ENCODE measurements at regions not wholly inside any gene's neighbourhood (a gene's known extent, or its start where the extent isn't known, plus 50 kb on each side); places are given as distances from the start of the nearest gene placed in this dataset.

GRCh38 chr16:86809458-86809955, 231.2 kb downstream of the FOXL1 start:
- H2BK5ac ChIP-seq (ENCODE audit: low read depth, low read length, poor library complexity, severe bottlenecking), result peak overlapping the region; percentile 71
- H3K79me1 ChIP-seq (replicated peaks; ENCODE audit: low read length, poor library complexity, severe bottlenecking), result peaks cover 4% of the 10 kb centered on the region
- H3K9ac ChIP-seq (ENCODE audit: low read length), result no peak overlapping the region
- no peak for DNase-seq
- H3K4me2 ChIP-seq (ENCODE audit: low read length, poor library complexity, severe bottlenecking), result peak overlapping the region; percentile 40
- peaks cover 20% of the 10 kb centered on the region for H3K4me1 ChIP-seq (ENCODE audit: control insufficient read depth, insufficient read depth, low read depth, low read length)
- H3K14ac ChIP-seq (ENCODE audit: low read length in 2 of 2), result no peak overlapping the region
- peaks cover 0 to 95% of the 10 kb centered on the region in 2 experiments for H3K27me3 ChIP-seq (ENCODE audit: control insufficient read depth in 1 of 2, insufficient read depth in 1 of 2, low read length in 2 of 2)
- H3K9me3 ChIP-seq (ENCODE audit: control insufficient read depth, low read length), result no peaks in the 10 kb centered on the region
- no peak overlapping the region for H2AK5ac ChIP-seq (ENCODE audit: low read length, severe bottlenecking)
- H2BK12ac ChIP-seq (ENCODE audit: low read length in 2 of 2), result no peak overlapping the region
- no peak overlapping the region for H2AFZ ChIP-seq (ENCODE audit: low read depth, low read length)
- H3K36me3 ChIP-seq (ENCODE audit: control insufficient read depth in 1 of 2, insufficient read depth in 2 of 2, low read depth in 1 of 2, low read length in 2 of 2), result no peaks in the 10 kb centered on the region
- H4K8ac ChIP-seq (ENCODE audit: low read length), result no peak overlapping the region
- H3K27ac ChIP-seq (ENCODE audit: low read length, poor library complexity, severe bottlenecking), result peak overlapping the region; percentile 83
- 55% methylated on average over 8 of the region's 8 CpGs for WGBS
- H2BK120ac ChIP-seq (ENCODE audit: low read depth, low read length), result no peak overlapping the region
- no peak overlapping the region for H4K91ac ChIP-seq (ENCODE audit: low read length)
- H2BK15ac ChIP-seq (ENCODE audit: low read depth, poor library complexity, severe bottlenecking), result no peak overlapping the region
- H3K18ac ChIP-seq (ENCODE audit: low read depth in 1 of 2, low read length in 2 of 2), result no peak overlapping the region
- no peak overlapping the region for H3K4ac ChIP-seq (ENCODE audit: low read depth in 1 of 2, low read length in 2 of 2)
- no peak overlapping the region for H3K23ac ChIP-seq (ENCODE audit: low read length in 2 of 2)
- no peak overlapping the region for H3K4me3 ChIP-seq (ENCODE audit: insufficient read depth in 1 of 2, low read depth in 1 of 2, low read length in 2 of 2)

- Histone ChIP-seq H4K91ac (ENCODE audit: low read length) (no peak overlapping the region), H2BK120ac (ENCODE audit: low read depth, low read length) (no peak overlapping the region), H3K79me1 (replicated peaks; ENCODE audit: low read length, poor library complexity, severe bottlenecking) (peaks cover 4% of the 10 kb centered on the region), H4K8ac (ENCODE audit: low read length) (no peak overlapping the region), H2AFZ (ENCODE audit: low read depth, low read length) (no peak overlapping the region), H3K4me1 (ENCODE audit: control insufficient read depth, insufficient read depth, low read depth, low read length) (peaks cover 19% of the 10 kb centered on the region), H2BK5ac (ENCODE audit: low read depth, low read length, poor library complexity, severe bottlenecking) (no peak overlapping the region), H2BK12ac (ENCODE audit: low read length in 2 of 2) (no peak overlapping the region), H3K4me3 (ENCODE audit: insufficient read depth in 1 of 2, low read depth in 1 of 2, low read length in 2 of 2) (no peak overlapping the region), H3K27me3 (ENCODE audit: control insufficient read depth in 1 of 2, insufficient read depth in 1 of 2, low read length in 2 of 2) (peaks cover 0 to 94% of the 10 kb centered on the region in 2 experiments), H2BK15ac (ENCODE audit: low read depth, poor library complexity, severe bottlenecking) (no peak overlapping the region), H3K9ac (ENCODE audit: low read length) (no peak overlapping the region), H3K36me3 (ENCODE audit: control insufficient read depth in 1 of 2, insufficient read depth in 2 of 2, low read depth in 1 of 2, low read length in 2 of 2) (no peaks in the 10 kb centered on the region), H2AK5ac (ENCODE audit: low read length, severe bottlenecking) (no peak overlapping the region), H3K4me2 (ENCODE audit: low read length, poor library complexity, severe bottlenecking) (no peak overlapping the region), H3K4ac (ENCODE audit: low read depth in 1 of 2, low read length in 2 of 2) (no peak overlapping the region), H3K23ac (ENCODE audit: low read length in 2 of 2) (no peak overlapping the region), H3K9me3 (ENCODE audit: control insufficient read depth, low read length) (no peaks in the 10 kb centered on the region), H3K14ac (ENCODE audit: low read length in 2 of 2) (no peak overlapping the region), H3K18ac (ENCODE audit: low read depth in 1 of 2, low read length in 2 of 2) (no peak overlapping the region), H3K27ac (ENCODE audit: low read length, poor library complexity, severe bottlenecking) (no peak overlapping the region)
- WGBS, result 84% methylated on average over 2 of the region's 2 CpGs
- DNase-seq, result no peak
Observed at GRCh38 chr16:86810062-86810461, 231.7 kb downstream of the FOXL1 start.

- H2BK12ac ChIP-seq (ENCODE audit: low read length in 2 of 2), result no peak overlapping the region
- H3K36me3 ChIP-seq (ENCODE audit: control insufficient read depth in 1 of 2, insufficient read depth in 2 of 2, low read depth in 1 of 2, low read length in 2 of 2), result no peaks in the 10 kb centered on the region
- no peak overlapping the region for H3K23ac ChIP-seq (ENCODE audit: low read length in 2 of 2)
- H3K9me3 ChIP-seq (ENCODE audit: control insufficient read depth, low read length), result no peaks in the 10 kb centered on the region
- H3K27me3 ChIP-seq (ENCODE audit: control insufficient read depth in 1 of 2, insufficient read depth in 1 of 2, low read length in 2 of 2), result peaks cover 0 to 94% of the 10 kb centered on the region in 2 experiments
- no peak for DNase-seq
- peaks cover 2% of the 10 kb centered on the region for H3K79me1 ChIP-seq (replicated peaks; ENCODE audit: low read length, poor library complexity, severe bottlenecking)
- H3K4ac ChIP-seq (ENCODE audit: low read depth in 1 of 2, low read length in 2 of 2), result no peak overlapping the region
- no peak overlapping the region for H3K9ac ChIP-seq (ENCODE audit: low read length)
- peaks cover 11% of the 10 kb centered on the region for H3K4me1 ChIP-seq (ENCODE audit: control insufficient read depth, insufficient read depth, low read depth, low read length)
- H3K18ac ChIP-seq (ENCODE audit: low read depth in 1 of 2, low read length in 2 of 2), result no peak overlapping the region
- no peak overlapping the region for H2BK15ac ChIP-seq (ENCODE audit: low read depth, poor library complexity, severe bottlenecking)
- H2AK5ac ChIP-seq (ENCODE audit: low read length, severe bottlenecking), result no peak overlapping the region
- H4K8ac ChIP-seq (ENCODE audit: low read length), result no peak overlapping the region
- no peak overlapping the region for H2AFZ ChIP-seq (ENCODE audit: low read depth, low read length)
- WGBS, result 60% methylated on average over 2 of the region's 2 CpGs
- no peak overlapping the region for H3K4me2 ChIP-seq (ENCODE audit: low read length, poor library complexity, severe bottlenecking)
- H3K27ac ChIP-seq (ENCODE audit: low read length, poor library complexity, severe bottlenecking), result no peak overlapping the region
- H2BK5ac ChIP-seq (ENCODE audit: low read depth, low read length, poor library complexity, severe bottlenecking), result no peak overlapping the region
- no peak overlapping the region for H4K91ac ChIP-seq (ENCODE audit: low read length)
- H2BK120ac ChIP-seq (ENCODE audit: low read depth, low read length), result no peak overlapping the region
- no peak overlapping the region for H3K4me3 ChIP-seq (ENCODE audit: insufficient read depth in 1 of 2, low read depth in 1 of 2, low read length in 2 of 2)
- peak overlapping the region in 1 of 2 experiments; percentile 64 for H3K14ac ChIP-seq (ENCODE audit: low read length in 2 of 2)
Observed at GRCh38 chr16:86812363-86812970, 234.1 kb downstream of the FOXL1 start.

- Histone ChIP-seq H2BK120ac (ENCODE audit: low read depth, low read length) (no peak overlapping the region), H4K8ac (ENCODE audit: low read length) (no peak overlapping the region), H3K36me3 (ENCODE audit: control insufficient read depth in 1 of 2, insufficient read depth in 2 of 2, low read depth in 1 of 2, low read length in 2 of 2) (no peaks in the 10 kb centered on the region), H2AK5ac (ENCODE audit: low read length, severe bottlenecking) (no peak overlapping the region), H3K9ac (ENCODE audit: low read length) (no peak overlapping the region), H3K4me2 (ENCODE audit: low read length, poor library complexity, severe bottlenecking) (no peak overlapping the region), H2AFZ (ENCODE audit: low read depth, low read length) (no peak overlapping the region), H3K9me3 (ENCODE audit: control insufficient read depth, low read length) (no peaks in the 10 kb centered on the region), H3K4ac (ENCODE audit: low read depth in 1 of 2, low read length in 2 of 2) (no peak overlapping the region), H3K23ac (ENCODE audit: low read length in 2 of 2) (no peak overlapping the region), H2BK5ac (ENCODE audit: low read depth, low read length, poor library complexity, severe bottlenecking) (no peak overlapping the region), H3K14ac (ENCODE audit: low read length in 2 of 2) (no peak overlapping the region), H4K91ac (ENCODE audit: low read length) (no peak overlapping the region), H3K27ac (ENCODE audit: low read length, poor library complexity, severe bottlenecking) (no peak overlapping the region), H3K4me1 (ENCODE audit: control insufficient read depth, insufficient read depth, low read depth, low read length) (peaks cover 6% of the 10 kb centered on the region), H3K4me3 (ENCODE audit: insufficient read depth in 1 of 2, low read depth in 1 of 2, low read length in 2 of 2) (no peak overlapping the region), H2BK15ac (ENCODE audit: low read depth, poor library complexity, severe bottlenecking) (no peak overlapping the region), H3K18ac (ENCODE audit: low read depth in 1 of 2, low read length in 2 of 2) (no peak overlapping the region), H3K27me3 (ENCODE audit: control insufficient read depth in 1 of 2, insufficient read depth in 1 of 2, low read length in 2 of 2) (peaks cover 9 to 95% of the 10 kb centered on the region in 2 experiments), H3K79me1 (replicated peaks; ENCODE audit: low read length, poor library complexity, severe bottlenecking) (no peaks in the 10 kb centered on the region), H2BK12ac (ENCODE audit: low read length in 2 of 2) (no peak overlapping the region)
- 89% methylated on average over 6 of the region's 7 CpGs for WGBS
- DNase-seq, result no peak
Observed at GRCh38 chr16:86814256-86814655, 235.9 kb downstream of the FOXL1 start.

Data from mesenchymal stem cell (in vitro differentiated cells and primary cell).